NCI-H446 (cell line): ENCODE measurements at regions not wholly inside any gene's neighbourhood (a gene's known extent, or its start where the extent isn't known, plus 50 kb on each side); places are given as distances from the start of the nearest gene placed in this dataset.
"Not testable (repeated sequence)": the region's sequence is repeated elsewhere in the genome, so short reads cannot be mapped to it uniquely, and the experiment has no call there.

Source experiments
- DNase-seq, 2 experiments: peaks; one replicate each; lab custom pipeline; 2025; lab: John Stamatoyannopoulos, UW

- no peak for DNase-seq
These were observed 336.0 kb upstream of the ONECUT1 start for GRCh38 chr15:53126144-53126543.

DNA sequence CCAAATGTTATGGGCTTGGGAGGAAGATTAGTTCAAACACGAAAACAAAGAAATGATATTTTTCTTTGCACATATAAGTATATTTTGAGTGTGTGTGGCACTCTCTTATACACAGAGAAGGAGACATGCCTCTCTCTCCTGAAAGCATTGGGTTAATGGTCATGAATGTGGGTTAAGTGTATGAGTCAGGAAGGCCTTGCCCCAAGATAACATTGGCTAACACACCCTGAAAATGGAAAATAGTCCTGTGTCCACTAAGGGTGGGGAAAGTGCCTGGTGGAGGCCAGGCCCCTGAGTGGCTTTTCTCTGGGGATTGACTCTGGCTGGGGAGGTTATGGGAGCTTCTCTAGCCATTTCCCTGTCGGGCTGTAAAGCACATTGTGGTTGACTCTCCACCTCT lies 332.7 kb upstream of the ONECUT1 start:
- no peak for DNase-seq

- not testable (repeated sequence) for DNase-seq
These were observed 326.8 kb upstream of the ONECUT1 start for GRCh38 chr15:53116915-53117314.

DNA sequence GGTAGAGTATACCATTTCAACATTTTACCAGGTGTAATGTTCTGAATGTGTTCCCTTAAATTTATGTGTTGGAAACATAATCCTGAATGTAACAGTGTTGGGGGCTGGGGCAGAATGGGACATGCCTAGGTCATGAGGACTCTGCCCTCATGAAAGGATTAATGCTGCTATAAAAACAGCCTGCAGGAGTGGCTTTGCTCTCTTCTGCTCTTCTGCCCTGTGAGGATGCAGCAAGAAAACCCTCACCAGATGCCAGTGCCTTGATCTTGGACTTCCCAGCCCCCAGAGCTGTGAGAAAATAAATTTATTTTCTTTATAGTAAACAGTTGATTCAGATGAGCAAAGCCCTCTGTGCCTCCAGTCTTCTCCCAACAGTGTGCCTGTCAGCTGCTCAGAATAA lies 326.0 kb upstream of the ONECUT1 start:
- DNase-seq = no peak

DNA sequence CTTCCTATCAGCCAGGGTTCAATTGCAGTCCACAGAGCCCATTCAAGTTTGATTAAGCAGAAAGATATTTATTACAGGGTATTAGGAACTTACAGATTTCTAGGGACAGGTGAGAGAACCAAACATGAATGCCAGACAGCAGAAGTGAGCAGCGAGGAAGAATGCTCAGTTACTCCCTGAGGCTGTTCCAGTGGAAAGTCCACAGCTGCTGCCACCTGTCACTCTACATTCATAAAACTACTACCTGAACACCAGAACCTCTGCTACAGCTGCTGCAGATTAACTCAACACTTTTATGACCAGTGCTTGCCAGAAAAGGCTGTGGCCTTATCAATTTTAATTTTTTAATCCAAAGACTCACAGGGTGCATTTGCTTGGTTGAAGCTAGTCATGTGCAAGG lies 325.4 kb upstream of the ONECUT1 start:
- DNase-seq = no peak

DNA sequence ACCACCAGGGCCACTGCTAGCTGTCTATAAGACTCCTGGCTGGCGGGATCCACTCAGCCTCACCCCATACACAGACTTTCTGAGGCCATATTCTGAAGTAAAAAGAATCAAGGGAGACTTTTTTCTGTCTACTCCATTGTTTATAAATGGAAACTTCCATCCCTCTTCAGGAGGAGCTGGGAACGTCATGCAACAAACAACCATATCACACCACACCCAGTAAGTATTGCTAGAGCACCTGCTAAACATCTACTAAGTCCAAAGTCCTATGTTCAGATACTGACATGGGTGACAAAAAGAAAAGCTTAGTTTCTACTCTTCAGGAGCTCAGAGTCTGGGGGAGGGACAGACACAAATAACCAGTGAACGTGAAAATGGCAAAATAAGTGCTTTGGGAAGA lies 324.8 kb upstream of the ONECUT1 start:
- no peak for DNase-seq

GRCh38 chr15:53110999-53111398 lies 320.9 kb upstream of the ONECUT1 start:
- DNase-seq = no peak

DNA sequence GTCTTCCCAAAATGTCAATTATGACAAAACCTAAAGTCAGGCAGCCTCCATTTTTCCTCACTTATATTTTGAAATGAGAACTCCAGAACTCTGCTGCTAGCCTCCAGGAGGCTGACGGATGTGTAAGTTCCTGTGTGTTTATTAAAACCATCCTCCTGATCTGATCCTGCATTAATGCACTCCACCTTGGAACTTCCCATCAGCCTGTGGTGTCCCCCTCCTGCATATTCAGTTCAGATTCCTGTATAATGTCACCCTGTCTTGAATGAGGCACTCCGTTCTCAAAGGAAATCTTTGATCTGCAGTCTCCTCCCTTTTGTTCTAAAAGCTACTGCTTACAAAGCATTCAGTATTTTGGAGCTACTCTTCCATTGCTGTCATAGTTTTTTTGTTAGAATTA lies 318.2 kb upstream of the ONECUT1 start:
- DNase-seq = no peak

DNA sequence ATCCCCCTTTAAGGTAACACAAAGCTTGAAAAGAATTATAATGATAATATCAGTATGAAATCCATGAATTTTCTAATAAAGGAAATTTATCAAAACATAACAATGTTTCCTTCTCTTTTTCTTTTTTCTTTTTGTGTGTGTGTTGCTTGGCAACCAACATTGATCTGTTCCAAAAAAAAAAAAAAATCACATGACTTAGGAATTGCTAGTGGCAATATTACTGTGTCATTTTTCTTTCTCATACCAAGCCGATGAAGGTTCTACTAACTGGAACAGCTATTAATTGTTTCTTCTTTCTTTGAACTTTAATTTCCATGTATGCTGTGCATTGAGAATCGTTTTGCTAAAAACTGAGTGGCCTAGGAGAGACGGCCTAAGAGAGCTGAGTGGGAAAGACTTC lies 317.7 kb upstream of the ONECUT1 start:
- no peak for DNase-seq

DNA sequence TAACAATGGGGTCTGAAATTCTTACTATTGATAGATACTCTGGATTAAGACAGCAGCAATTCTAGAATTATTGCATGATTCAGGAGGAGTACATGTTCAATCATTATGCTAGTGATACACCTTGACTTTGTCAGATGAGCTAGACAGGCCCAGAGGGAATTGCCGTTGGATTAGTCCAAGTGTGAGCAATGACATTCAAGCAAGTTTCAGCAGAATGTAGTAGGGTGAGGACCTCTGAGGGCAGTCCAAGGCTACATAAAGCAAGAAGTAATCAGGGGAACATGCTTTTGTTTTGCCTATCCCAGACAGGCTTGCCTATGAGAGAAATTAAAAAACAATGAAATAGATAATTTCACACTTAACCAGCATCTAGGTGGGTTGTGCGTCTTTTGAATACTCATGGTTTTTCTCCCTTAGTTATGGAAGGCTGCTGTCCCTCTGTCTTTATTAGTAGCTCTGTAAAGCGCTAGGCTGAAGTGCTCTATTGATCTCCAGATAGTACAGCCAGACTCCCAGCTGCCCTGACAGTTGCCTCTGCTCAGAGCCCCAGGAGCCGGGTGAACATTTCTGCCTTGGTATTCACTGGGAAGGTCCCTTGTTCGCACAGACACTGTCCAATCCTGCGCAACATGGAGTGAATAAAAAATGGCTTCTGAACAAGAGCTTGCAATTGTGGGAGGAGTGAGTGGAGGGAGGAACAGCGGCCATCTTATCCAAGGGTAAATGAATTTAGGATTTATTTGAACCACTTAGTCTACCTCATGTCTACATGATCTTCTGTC lies 316.6 kb upstream of the ONECUT1 start:
- DNase-seq = no peak

- no peak for DNase-seq
These were observed 312.3 kb upstream of the ONECUT1 start for GRCh38 chr15:53102483-53102882.

DNA sequence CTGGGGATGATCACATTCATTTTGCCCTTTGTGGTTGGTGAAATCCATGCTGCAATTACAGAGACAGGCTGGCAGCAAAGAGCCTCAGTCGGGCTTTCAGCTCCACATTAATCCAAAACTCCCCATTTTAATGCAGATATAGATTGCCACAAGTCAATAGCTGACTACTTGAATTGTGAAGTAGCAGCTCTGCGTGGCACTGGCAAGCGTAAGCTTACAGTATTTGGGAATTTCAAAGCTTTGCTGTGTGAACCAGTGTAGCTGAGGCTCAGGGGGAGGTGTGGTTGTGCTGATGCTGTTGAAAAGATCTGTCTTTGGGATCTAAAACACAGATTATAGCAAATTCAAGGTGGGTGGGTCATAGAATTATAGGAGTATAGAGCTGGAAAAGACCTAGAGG lies 290.3 kb upstream of the ONECUT1 start:
- DNase-seq = no peak

- DNase-seq = no peak
These were observed 284.1 kb upstream of the ONECUT1 start for GRCh38 chr15:53074221-53074620.

DNA sequence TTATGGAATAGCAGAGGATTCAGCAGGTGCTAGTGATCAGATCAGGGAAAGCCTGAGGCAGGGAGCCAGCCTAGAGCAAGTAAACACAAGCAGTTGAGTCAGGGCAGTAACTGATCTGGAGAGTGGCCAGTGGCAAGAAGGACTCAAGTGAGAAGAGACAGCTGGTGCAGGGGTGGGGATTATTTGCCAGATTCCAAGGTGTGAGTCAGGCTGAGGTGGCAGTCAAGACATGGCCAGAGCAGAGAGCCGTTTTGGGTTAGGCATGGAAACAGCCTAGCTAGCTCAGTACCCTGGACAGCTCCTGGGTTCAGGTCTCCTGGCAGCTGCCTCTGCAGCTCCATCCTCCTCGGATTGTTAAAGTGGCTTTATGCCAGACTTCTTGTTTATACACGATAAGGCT lies 281.9 kb upstream of the ONECUT1 start:
- peak; percentile 47 to 78 for DNase-seq

- no peak for DNase-seq
These were observed 278.5 kb upstream of the ONECUT1 start for GRCh38 chr15:53068636-53069035.

GRCh38 chr15:53059273-53060043 lies 269.3 kb upstream of the ONECUT1 start:
- DNase-seq = no peak

DNA sequence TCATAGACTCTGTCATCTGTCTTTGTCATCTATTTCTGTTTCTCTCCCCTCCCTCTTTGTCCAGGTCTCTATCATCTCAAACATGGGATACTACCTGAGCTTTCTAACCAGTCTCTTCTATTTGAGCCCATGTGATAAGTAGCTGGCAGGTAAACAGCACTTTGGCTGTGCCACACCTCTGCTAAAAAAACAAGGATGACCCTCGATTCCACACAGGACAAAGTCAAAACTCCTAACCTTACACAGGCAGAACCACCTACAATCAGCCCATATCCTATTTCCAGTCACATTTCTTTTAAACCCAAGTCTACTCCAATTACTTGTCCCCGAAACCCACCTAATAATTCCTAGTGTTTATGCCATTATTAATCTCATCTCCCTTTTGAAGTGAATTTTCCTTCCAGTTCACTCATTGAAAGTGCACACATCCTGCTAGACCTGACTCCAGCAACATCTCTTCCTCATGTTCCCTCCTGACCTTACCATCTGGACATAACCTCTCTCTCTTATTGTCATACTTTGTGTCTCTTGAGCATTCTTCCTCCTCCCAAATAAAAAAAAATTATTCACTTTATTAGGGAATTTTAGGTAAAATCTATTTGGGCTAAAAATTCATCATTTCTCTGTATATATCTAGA lies 256.1 kb upstream of the ONECUT1 start:
- no peak for DNase-seq

- no peak for DNase-seq
These were observed 248.5 kb upstream of the ONECUT1 start for GRCh38 chr15:53038655-53038941.

DNA sequence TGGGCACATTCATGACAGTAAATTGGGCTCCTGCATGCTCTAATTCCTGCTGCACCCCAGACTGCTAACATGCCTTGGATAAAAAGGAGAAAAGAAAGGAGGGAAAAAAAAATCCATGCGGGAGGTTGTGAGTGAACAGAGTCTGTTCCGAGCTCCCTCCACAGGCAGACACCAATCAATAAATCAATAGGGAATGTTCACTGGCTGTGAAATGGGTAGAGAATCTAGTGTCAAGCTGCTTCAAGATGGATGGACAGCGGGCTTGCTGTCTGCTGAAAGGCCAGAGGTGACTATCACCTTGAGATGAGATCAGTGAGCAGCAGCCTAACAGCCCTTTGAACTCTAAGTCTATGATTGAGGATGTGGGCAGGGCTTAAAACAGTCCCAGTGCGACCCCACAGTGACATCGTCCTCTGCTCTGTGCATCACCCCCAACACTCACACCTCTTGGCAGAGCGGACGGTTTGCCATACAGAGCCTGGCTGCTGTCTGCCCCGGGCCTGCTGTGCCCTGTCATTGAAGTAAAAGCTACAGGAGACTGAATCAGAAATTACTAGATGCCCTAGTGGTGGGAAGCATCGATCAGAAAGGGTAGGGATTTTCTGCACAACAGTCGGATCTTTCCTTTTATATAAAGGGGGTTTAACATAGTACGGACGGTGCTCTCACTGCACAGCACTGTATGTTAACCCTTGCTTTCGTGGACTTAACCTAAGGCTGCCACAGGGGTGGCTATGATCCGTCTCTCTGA lies 247.9 kb upstream of the ONECUT1 start:
- DNase-seq = no peak

- no peak for DNase-seq
These were observed 246.5 kb upstream of the ONECUT1 start for GRCh38 chr15:53036641-53037040.

DNA sequence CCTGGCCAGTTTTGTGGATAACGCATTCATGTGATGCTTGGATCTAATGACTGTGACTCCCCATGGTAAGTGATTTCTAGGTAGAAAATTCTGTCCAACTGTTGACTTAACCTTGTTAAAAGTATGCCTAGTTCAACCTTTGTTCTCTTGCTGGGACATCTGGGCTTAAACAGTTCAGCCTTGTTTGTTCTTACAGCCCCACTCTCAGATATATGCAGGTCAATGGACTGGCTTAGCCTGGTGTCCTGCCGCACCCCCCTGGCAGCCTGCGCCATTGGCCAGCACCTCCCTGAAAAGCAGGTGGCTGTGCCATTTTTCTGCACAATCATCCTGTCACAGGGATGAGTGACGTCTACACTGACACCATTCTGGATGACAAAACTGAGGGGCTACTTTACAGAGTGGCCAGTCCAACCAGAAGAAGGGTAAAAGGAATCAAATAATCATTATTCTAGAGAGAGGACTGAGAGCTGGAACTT lies 244.7 kb upstream of the ONECUT1 start:
- no peak for DNase-seq

DNA sequence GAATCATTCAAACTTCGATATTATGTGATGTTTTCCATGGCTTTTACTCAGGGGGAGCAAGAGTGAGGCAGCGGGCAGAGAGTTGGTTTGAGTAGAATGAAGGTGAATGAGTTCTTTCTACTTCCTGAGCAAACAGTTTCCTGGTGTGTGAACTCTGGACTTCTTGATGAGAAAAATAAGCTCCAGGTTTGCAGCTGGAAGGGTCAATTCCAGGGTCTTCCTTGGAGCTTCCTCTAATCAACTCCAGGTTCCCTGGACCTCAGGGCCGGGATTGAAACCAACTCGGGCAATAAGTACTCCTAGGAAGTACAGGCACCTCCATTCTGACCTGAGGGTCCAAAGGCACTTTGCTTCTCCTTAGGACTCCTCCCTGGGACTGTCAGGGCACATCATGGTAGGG lies 243.6 kb upstream of the ONECUT1 start:
- DNase-seq = no peak
